ENCODE measurements at regions not wholly inside any gene's neighbourhood (a gene's known extent, or its start where the extent isn't known, plus 50 kb on each side); places are given as distances from the start of the nearest gene placed in this dataset.

DNA sequence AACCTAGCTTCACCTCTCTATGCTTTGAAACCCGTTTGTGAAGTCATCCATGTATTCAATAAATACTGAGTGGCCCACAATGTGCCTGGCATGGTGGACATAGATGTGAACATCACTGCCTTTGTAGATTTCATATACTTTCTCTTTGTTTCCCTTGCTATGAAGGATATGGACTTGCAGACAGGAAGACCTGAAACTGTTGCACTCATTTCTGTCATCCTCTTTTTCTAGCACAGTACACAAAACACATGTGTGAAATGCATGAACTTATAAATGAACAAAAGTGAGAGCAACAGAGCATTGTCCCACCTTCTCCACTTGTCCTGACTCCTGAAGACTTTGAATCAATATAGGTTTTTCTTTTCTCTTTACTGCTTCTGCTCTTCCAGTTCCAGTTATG lies 249.4 kb upstream of the LINC00305 start:
- TF ChIP-seq, protein P1, sequence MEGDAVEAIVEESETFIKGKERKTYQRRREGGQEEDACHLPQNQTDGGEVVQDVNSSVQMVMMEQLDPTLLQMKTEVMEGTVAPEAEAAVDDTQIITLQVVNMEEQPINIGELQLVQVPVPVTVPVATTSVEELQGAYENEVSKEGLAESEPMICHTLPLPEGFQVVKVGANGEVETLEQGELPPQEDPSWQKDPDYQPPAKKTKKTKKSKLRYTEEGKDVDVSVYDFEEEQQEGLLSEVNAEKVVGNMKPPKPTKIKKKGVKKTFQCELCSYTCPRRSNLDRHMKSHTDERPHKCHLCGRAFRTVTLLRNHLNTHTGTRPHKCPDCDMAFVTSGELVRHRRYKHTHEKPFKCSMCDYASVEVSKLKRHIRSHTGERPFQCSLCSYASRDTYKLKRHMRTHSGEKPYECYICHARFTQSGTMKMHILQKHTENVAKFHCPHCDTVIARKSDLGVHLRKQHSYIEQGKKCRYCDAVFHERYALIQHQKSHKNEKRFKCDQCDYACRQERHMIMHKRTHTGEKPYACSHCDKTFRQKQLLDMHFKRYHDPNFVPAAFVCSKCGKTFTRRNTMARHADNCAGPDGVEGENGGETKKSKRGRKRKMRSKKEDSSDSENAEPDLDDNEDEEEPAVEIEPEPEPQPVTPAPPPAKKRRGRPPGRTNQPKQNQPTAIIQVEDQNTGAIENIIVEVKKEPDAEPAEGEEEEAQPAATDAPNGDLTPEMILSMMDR (IDR thresholded peaks at IDR 0.05) = no peak
- no peak for TF ChIP-seq POLR2A (IDR thresholded peaks at IDR 0.05; ENCODE audit: low read length)
- no peak for TF ChIP-seq SMC3 (IDR thresholded peaks at IDR 0.05)
- TF ChIP-seq, protein P2, sequence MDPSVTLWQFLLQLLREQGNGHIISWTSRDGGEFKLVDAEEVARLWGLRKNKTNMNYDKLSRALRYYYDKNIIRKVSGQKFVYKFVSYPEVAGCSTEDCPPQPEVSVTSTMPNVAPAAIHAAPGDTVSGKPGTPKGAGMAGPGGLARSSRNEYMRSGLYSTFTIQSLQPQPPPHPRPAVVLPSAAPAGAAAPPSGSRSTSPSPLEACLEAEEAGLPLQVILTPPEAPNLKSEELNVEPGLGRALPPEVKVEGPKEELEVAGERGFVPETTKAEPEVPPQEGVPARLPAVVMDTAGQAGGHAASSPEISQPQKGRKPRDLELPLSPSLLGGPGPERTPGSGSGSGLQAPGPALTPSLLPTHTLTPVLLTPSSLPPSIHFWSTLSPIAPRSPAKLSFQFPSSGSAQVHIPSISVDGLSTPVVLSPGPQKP (IDR thresholded peaks at IDR 0.05; ENCODE audit: low read depth, low read length) = no peak
